ENCODE measurements at regions not wholly inside any gene's neighbourhood (a gene's known extent, or its start where the extent isn't known, plus 50 kb on each side); places are given as distances from the start of the nearest gene placed in this dataset.

DNA sequence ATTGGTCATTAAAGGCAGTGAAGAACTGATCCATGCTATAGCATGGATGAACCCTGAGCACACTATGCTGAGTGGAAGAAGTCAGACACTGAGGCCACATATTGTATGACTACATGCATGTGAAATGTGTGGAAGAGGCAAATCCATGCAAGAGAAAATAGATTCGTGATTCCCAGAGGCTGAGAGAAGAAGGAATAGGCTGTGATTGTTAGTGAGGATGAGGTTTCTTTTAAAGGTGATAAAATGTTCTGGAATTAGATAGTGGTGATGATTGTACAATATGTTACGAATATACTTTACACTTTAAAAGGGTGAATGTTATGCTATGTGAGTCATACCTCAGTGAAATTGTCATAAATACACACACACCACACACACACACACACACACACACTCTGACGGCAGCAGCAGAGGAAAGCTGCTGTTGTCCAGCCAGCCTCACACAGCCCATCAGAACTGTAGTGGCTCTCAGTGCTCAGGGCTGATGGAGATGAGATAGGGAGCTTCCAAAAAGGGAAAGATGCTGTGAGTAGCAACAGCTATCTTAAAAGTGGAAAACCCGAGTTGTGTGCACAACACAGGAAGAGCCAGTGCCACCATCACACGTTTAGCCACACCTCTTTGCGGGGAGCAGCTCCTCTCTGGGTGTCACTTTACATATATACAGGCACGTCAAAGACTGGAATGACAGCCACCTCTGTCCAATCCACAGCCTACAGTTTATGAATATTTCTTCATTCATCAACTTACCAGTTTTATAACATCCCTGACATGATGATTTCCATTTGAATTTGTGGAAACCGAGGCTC, 153.0 kb downstream of the SPATA19 start:
- Histone ChIP-seq H3K36me3 (ENCODE audit: control insufficient read depth, insufficient read depth, low read length) (no peaks in the 10 kb centered on the region), H2AFZ (ENCODE audit: low read depth, low read length) (no peak overlapping the region), H4K20me1 (replicated peaks; ENCODE audit: control insufficient read depth, insufficient read depth, low read length) (no peaks in the 10 kb centered on the region), H3K79me2 (ENCODE audit: control insufficient read depth, insufficient read depth, low read length) (no peaks in the 10 kb centered on the region), H3K9me3 (replicated peaks; ENCODE audit: control insufficient read depth, insufficient read depth, low read depth, low read length) (no peaks in the 10 kb centered on the region; the same call in 1 of the 2 replicates), H3K4me3 (no peak overlapping the region), H3K4me2 (ENCODE audit: insufficient read depth, low read length) (no peak overlapping the region), H3K4me1 (replicated peaks in 1 of 2; ENCODE audit: control insufficient read depth in 2 of 2, insufficient read depth in 2 of 2, low read length in 2 of 2) (no peaks in the 10 kb centered on the region), H3K9me1 (ENCODE audit: control insufficient read depth, insufficient read depth, low read length) (no peaks in the 10 kb centered on the region), H3K27me3 (ENCODE audit: control insufficient read depth in 2 of 2, insufficient read depth in 2 of 2, low read length in 2 of 2) (no peaks in the 10 kb centered on the region), H3K9ac (ENCODE audit: insufficient read depth in 1 of 2, low read depth in 2 of 2, low read length in 2 of 2) (no peak overlapping the region), H3K27ac (ENCODE audit: extremely low read depth, low read depth, low read length) (no peak overlapping the region)
- FAIRE-seq (no peak), DNase-seq (ENCODE audit: extremely low read depth in 1 of 4, low spot score in 3 of 4) (no peak), ATAC-seq (no peak)
- no TSS peak for BruUV-seq (replicated peaks)
- POLR2A ChIA-PET, result no interaction called here
- 0% methylated on average over 8 of the region's 8 CpGs for WGBS (ENCODE audit: insufficient coverage, low coverage, missing lambda C conversion rate)
- TF ChIP-seq PURB (CRISPR knock-in tag; IDR thresholded peaks at IDR 0.05; ENCODE audit: low read depth) (no peak), KAT8 (IDR thresholded peaks at IDR 0.05; ENCODE audit: low read depth) (no peak), FOSL1 (tag; conservative IDR thresholded peaks at IDR 0.05) (no peak), ZNF75A (CRISPR knock-in tag; IDR thresholded peaks at IDR 0.05) (no peak), ZNF511 (CRISPR knock-in tag; IDR thresholded peaks at IDR 0.05) (no peak), ZC3H8 (IDR thresholded peaks at IDR 0.05) (no peak), STAT5A (IDR thresholded peaks at IDR 0.05; ENCODE audit: borderline replicate concordance, low read length) (no peak), BCL6 (CRISPR knock-in tag; IDR thresholded peaks at IDR 0.05) (no peak), USF2 (CRISPR knock-in tag; IDR thresholded peaks at IDR 0.05) (no peak), MTA3 (IDR thresholded peaks at IDR 0.05; ENCODE audit: borderline replicate concordance) (no peak), ZNF280B (CRISPR knock-in tag; IDR thresholded peaks at IDR 0.05) (no peak), KLF16 (IDR thresholded peaks at IDR 0.05) (no peak), CHCHD3 (CRISPR knock-in tag; IDR thresholded peaks at IDR 0.05) (no peak)
- intact Hi-C loops (cut with micrococcal nuclease), result no loop called here
- CTCF ChIA-PET (ENCODE audit: low intra/inter-chr PET ratio), result no interaction called here
- in situ Hi-C loops (cut with MboI), result no loop called here
